ENCODE measurements at regions not wholly inside any gene's neighbourhood (a gene's known extent, or its start where the extent isn't known, plus 50 kb on each side); places are given as distances from the start of the nearest gene placed in this dataset.

DNA sequence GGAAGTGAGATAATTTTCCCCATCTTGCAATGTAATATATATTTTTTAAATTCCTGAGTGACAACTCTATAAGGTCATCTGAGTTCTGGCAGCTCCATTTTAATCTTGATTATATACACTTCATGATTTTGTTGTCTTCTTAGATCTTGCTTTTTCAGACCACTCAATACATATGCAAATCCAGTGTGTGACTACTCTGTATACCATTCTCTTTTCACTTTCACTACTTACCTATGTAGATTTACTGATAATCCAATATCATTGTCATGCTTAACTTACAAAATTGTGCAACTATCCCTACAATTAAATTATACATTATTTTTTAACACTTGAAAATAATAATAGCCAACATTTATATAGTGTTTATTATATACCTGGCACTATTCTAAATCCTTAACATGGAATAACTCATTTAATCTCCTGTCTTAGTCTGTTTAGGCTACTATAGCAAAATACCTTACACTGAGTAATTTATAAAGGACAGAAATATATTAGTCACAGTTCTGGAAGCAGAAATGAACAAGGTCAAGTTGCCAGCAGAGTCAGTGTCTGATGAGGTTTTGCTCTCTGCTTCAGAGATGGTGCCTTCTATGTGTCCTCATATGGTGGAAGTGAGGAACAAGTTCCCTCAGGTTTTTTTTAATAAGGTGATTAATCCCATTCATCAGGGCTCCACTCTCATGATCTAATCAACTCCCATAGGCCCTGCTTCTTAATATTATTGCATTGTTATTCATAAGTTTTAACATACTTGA is 338.5 kb downstream of the TUSC7 start:
- TF ChIP-seq, protein P1, sequence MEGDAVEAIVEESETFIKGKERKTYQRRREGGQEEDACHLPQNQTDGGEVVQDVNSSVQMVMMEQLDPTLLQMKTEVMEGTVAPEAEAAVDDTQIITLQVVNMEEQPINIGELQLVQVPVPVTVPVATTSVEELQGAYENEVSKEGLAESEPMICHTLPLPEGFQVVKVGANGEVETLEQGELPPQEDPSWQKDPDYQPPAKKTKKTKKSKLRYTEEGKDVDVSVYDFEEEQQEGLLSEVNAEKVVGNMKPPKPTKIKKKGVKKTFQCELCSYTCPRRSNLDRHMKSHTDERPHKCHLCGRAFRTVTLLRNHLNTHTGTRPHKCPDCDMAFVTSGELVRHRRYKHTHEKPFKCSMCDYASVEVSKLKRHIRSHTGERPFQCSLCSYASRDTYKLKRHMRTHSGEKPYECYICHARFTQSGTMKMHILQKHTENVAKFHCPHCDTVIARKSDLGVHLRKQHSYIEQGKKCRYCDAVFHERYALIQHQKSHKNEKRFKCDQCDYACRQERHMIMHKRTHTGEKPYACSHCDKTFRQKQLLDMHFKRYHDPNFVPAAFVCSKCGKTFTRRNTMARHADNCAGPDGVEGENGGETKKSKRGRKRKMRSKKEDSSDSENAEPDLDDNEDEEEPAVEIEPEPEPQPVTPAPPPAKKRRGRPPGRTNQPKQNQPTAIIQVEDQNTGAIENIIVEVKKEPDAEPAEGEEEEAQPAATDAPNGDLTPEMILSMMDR (IDR thresholded peaks at IDR 0.05) = no peak
- TF ChIP-seq POLR2A (IDR thresholded peaks at IDR 0.05) = no peak
